ENCODE measurements at regions not wholly inside any gene's neighbourhood (a gene's known extent, or its start where the extent isn't known, plus 50 kb on each side); places are given as distances from the start of the nearest gene placed in this dataset.

- Histone ChIP-seq H3K4me3 (ENCODE audit: control insufficient read depth in 2 of 3, extremely low read depth in 1 of 3, insufficient read depth in 2 of 3, low read depth in 1 of 3, low read length in 3 of 3) (no peak overlapping the region), H3K4me2 (ENCODE audit: control insufficient read depth, extremely low read depth, insufficient read depth, low read depth, low read length) (no peak overlapping the region), H3K9me3 (ENCODE audit: control insufficient read depth, low read depth, low read length) (peaks cover 5% of the 10 kb centered on the region), H3K4me1 (ENCODE audit: control insufficient read depth, extremely low read depth, insufficient read depth, low read length) (no peaks in the 10 kb centered on the region), H3K9me1 (ENCODE audit: control insufficient read depth, extremely low read depth, insufficient read depth, low read length) (no peaks in the 10 kb centered on the region), H3K27ac (ENCODE audit: control insufficient read depth, insufficient read depth, low read length) (no peak overlapping the region), H2AFZ (ENCODE audit: control insufficient read depth, low read length) (no peak overlapping the region), H4K20me1 (ENCODE audit: control insufficient read depth, extremely low read depth, insufficient read depth, low read length) (no peaks in the 10 kb centered on the region), H3K27me3 (ENCODE audit: control insufficient read depth, extremely low read depth, insufficient read depth, low read length) (peaks cover 4% of the 10 kb centered on the region), H3K9ac (ENCODE audit: control insufficient read depth, extremely low read depth, insufficient read depth, low read length) (no peak overlapping the region), H3K36me3 (ENCODE audit: control insufficient read depth in 2 of 2, extremely low read depth in 1 of 2, insufficient read depth in 2 of 2, low read length in 2 of 2) (no peaks in the 10 kb centered on the region), H3K79me2 (ENCODE audit: control insufficient read depth, insufficient read depth, low read length) (no peaks in the 10 kb centered on the region)
- dilution Hi-C loops (cut with MboI; ENCODE audit: extremely low pct_ligation_motif_present, low sequenced_read_pairs) = no loop called here
- no peak for DNase-seq (ENCODE audit: low read depth, low spot score)
- no peak for FAIRE-seq
- TF ChIP-seq CTCF (optimal IDR thresholded peaks at IDR 0.05 in 1 of 3, IDR thresholded peaks at IDR 0.05 in 1 of 3, conservative IDR thresholded peaks at IDR 0.05 in 1 of 3; ENCODE audit: extremely low read depth in 1 of 3, insufficient read depth in 2 of 3, low read length in 3 of 3) (no peak), EZH2 (IDR thresholded peaks at IDR 0.05; ENCODE audit: low read length) (no peak)
Measured at GRCh38 chr1:229812693-229813092, 186.6 kb downstream of the URB2 start.

- TF ChIP-seq EZH2 (IDR thresholded peaks at IDR 0.05; ENCODE audit: low read length) = no peak
- TF ChIP-seq CTCF (optimal IDR thresholded peaks at IDR 0.05 in 1 of 3, IDR thresholded peaks at IDR 0.05 in 1 of 3, conservative IDR thresholded peaks at IDR 0.05 in 1 of 3; ENCODE audit: extremely low read depth in 1 of 3, insufficient read depth in 2 of 3, low read length in 3 of 3) = no peak
- H3K27ac ChIP-seq (ENCODE audit: control insufficient read depth, insufficient read depth, low read length) = no peak overlapping the region
- dilution Hi-C loops (cut with MboI; ENCODE audit: extremely low pct_ligation_motif_present, low sequenced_read_pairs) = no loop called here
- H3K27me3 ChIP-seq (ENCODE audit: control insufficient read depth, extremely low read depth, insufficient read depth, low read length) = peaks cover 4% of the 10 kb centered on the region
- H3K4me2 ChIP-seq (ENCODE audit: control insufficient read depth, extremely low read depth, insufficient read depth, low read depth, low read length) = no peak overlapping the region
- no peaks in the 10 kb centered on the region for H4K20me1 ChIP-seq (ENCODE audit: control insufficient read depth, extremely low read depth, insufficient read depth, low read length)
- no peaks in the 10 kb centered on the region for H3K36me3 ChIP-seq (ENCODE audit: control insufficient read depth in 2 of 2, extremely low read depth in 1 of 2, insufficient read depth in 2 of 2, low read length in 2 of 2)
- no peaks in the 10 kb centered on the region for H3K79me2 ChIP-seq (ENCODE audit: control insufficient read depth, insufficient read depth, low read length)
- no peak overlapping the region for H3K9ac ChIP-seq (ENCODE audit: control insufficient read depth, extremely low read depth, insufficient read depth, low read length)
- FAIRE-seq (no peak), DNase-seq (ENCODE audit: low read depth, low spot score) (no peak)
- no peaks in the 10 kb centered on the region for H3K9me1 ChIP-seq (ENCODE audit: control insufficient read depth, extremely low read depth, insufficient read depth, low read length)
- no peak overlapping the region for H2AFZ ChIP-seq (ENCODE audit: control insufficient read depth, low read length)
- H3K9me3 ChIP-seq (ENCODE audit: control insufficient read depth, low read depth, low read length) = peaks cover 3% of the 10 kb centered on the region
- H3K4me3 ChIP-seq (ENCODE audit: control insufficient read depth in 2 of 3, extremely low read depth in 1 of 3, insufficient read depth in 2 of 3, low read depth in 1 of 3, low read length in 3 of 3) = no peak overlapping the region
- no peaks in the 10 kb centered on the region for H3K4me1 ChIP-seq (ENCODE audit: control insufficient read depth, extremely low read depth, insufficient read depth, low read length)
Measured at GRCh38 chr1:229815076-229815475, 189.0 kb downstream of the URB2 start.

All from keratinocyte (primary cell).